ENCODE measurements at regions not wholly inside any gene's neighbourhood (a gene's known extent, or its start where the extent isn't known, plus 50 kb on each side); places are given as distances from the start of the nearest gene placed in this dataset.

- no peaks in the 10 kb centered on the region for H3K4me1 ChIP-seq (ENCODE audit: control insufficient read depth in 1 of 2, insufficient read depth in 2 of 2, low read length in 2 of 2)
- no peaks in the 10 kb centered on the region for H3K9me3 ChIP-seq (ENCODE audit: control insufficient read depth in 1 of 2, insufficient read depth in 1 of 2, low read depth in 1 of 2, low read length in 2 of 2)
- no peak overlapping the region for H3K4me3 ChIP-seq (replicated peaks in 1 of 2; ENCODE audit: low read depth in 1 of 2, low read length in 2 of 2)
- BruUV-seq (replicated peaks), result no TSS peak
- TF ChIP-seq EGR1 (IDR thresholded peaks at IDR 0.05; ENCODE audit: low read depth) (no peak), FOSL1 (IDR thresholded peaks at IDR 0.05; ENCODE audit: low read depth) (no peak), POLR2A (IDR thresholded peaks at IDR 0.05; ENCODE audit: borderline replicate concordance, extremely low read depth, insufficient read depth, insufficient read length) (no peak), ZNF274 (IDR thresholded peaks at IDR 0.05; ENCODE audit: low read depth, low read length) (no peak), POLR2AphosphoS5 (IDR thresholded peaks at IDR 0.05; ENCODE audit: low read depth, low read length) (no peak), JUND (IDR thresholded peaks at IDR 0.05) (no peak), ZBTB33 (IDR thresholded peaks at IDR 0.05; ENCODE audit: extremely low read depth, insufficient replicate concordance, low read length) (no peak), ATF3 (IDR thresholded peaks at IDR 0.05) (no peak), REST (IDR thresholded peaks at IDR 0.05; ENCODE audit: low read depth) (no peak), EZH2 (IDR thresholded peaks at IDR 0.05) (no peak), EZH2phosphoT487 (IDR thresholded peaks at IDR 0.05; ENCODE audit: borderline replicate concordance) (no peak), RAD21 (IDR thresholded peaks at IDR 0.05; ENCODE audit: low read depth) (no peak), ZFX (IDR thresholded peaks at IDR 0.05) (no peak), YY1 (IDR thresholded peaks at IDR 0.05; ENCODE audit: extremely low read depth, insufficient replicate concordance, low read depth, low read length) (no peak), ELF1 (IDR thresholded peaks at IDR 0.05; ENCODE audit: borderline replicate concordance, low read depth) (no peak), TCF7L2 (IDR thresholded peaks at IDR 0.05; ENCODE audit: borderline replicate concordance, extremely low read depth, insufficient read depth, insufficient read length) (no peak), CEBPB (IDR thresholded peaks at IDR 0.05; ENCODE audit: low read depth) (no peak)
- no peaks in the 10 kb centered on the region for H3K79me2 ChIP-seq (ENCODE audit: insufficient read depth, low read length)
- H3K4me2 ChIP-seq (ENCODE audit: low read length), result no peak overlapping the region
- ChIA-PET POLR2A (interaction anchor here (1.5 kb wide), 1 partner anchor 8 kb away, joined by 3 read pairs; no protein-coding TSS in a partner anchor), RAD21 (ENCODE audit: low non-redundant PET in 1 of 2, low total read pairs in 2 of 2, uncharacterized antibody in 2 of 2, unreplicated experiment in 2 of 2) (no interaction called here), CTCF (no interaction called here)
- H3K9me2 ChIP-seq (ENCODE audit: insufficient read depth), result no peaks in the 10 kb centered on the region
- H4K20me1 ChIP-seq (ENCODE audit: insufficient read depth), result no peaks in the 10 kb centered on the region
- intact Hi-C loops (cut with micrococcal nuclease), result no loop called here
- H3K36me3 ChIP-seq (ENCODE audit: control insufficient read depth in 1 of 2, insufficient read depth in 2 of 2, low read length in 2 of 2), result no peaks in the 10 kb centered on the region
- H3K27me3 ChIP-seq (ENCODE audit: insufficient read depth, low read length), result no peaks in the 10 kb centered on the region
- no peak overlapping the region for H2AFZ ChIP-seq (ENCODE audit: low read depth, low read length, poor library complexity, severe bottlenecking)
- DNase-seq (ENCODE audit: low read depth, low spot score) (no peak), ATAC-seq (no peak)
- no peak overlapping the region for H3K27ac ChIP-seq (ENCODE audit: low read depth, low read length)
- no peak overlapping the region for H3K9ac ChIP-seq (ENCODE audit: low read length)
Measured at GRCh38 chr6:43915208-43915869, 145.3 kb downstream of the VEGFA start.

Measured in HCT116 (cell line).